GM12865 (cell line): ENCODE measurements at regions not wholly inside any gene's neighbourhood (a gene's known extent, or its start where the extent isn't known, plus 50 kb on each side); places are given as distances from the start of the nearest gene placed in this dataset.
"Not testable (repeated sequence)": the region's sequence is repeated elsewhere in the genome, so short reads cannot be mapped to it uniquely, and the experiment has no call there.

Experiments used
- DNase-seq: peaks from one replicate; pipeline ENCODE4 v3.0.0; 2010; ENCODE audit warnings: low read depth
- H3K4me3 ChIP-seq: 2 replicates; pipeline ENCODE4 v1.5.1; 2011; ENCODE audit warnings: mild to moderate bottlenecking, low read depth, low read length, control low read depth
- TF ChIP-seq, protein P1 (sequence below): IDR thresholded peaks from 2 replicates; pipeline ENCODE4 v1.5.1; 2011; ENCODE audit warnings: low read length, control low read depth, low read depth, inconsistent platforms; ENCODE audit not compliant: insufficient read depth; ENCODE audit errors: missing control alignments

GRCh38 chr11:122594986-122595645, 60.4 kb upstream of the UBASH3B start:
- no peak overlapping the region for H3K4me3 ChIP-seq
- DNase-seq, result no peak
- TF ChIP-seq, protein P1, sequence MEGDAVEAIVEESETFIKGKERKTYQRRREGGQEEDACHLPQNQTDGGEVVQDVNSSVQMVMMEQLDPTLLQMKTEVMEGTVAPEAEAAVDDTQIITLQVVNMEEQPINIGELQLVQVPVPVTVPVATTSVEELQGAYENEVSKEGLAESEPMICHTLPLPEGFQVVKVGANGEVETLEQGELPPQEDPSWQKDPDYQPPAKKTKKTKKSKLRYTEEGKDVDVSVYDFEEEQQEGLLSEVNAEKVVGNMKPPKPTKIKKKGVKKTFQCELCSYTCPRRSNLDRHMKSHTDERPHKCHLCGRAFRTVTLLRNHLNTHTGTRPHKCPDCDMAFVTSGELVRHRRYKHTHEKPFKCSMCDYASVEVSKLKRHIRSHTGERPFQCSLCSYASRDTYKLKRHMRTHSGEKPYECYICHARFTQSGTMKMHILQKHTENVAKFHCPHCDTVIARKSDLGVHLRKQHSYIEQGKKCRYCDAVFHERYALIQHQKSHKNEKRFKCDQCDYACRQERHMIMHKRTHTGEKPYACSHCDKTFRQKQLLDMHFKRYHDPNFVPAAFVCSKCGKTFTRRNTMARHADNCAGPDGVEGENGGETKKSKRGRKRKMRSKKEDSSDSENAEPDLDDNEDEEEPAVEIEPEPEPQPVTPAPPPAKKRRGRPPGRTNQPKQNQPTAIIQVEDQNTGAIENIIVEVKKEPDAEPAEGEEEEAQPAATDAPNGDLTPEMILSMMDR, result no peak

DNA sequence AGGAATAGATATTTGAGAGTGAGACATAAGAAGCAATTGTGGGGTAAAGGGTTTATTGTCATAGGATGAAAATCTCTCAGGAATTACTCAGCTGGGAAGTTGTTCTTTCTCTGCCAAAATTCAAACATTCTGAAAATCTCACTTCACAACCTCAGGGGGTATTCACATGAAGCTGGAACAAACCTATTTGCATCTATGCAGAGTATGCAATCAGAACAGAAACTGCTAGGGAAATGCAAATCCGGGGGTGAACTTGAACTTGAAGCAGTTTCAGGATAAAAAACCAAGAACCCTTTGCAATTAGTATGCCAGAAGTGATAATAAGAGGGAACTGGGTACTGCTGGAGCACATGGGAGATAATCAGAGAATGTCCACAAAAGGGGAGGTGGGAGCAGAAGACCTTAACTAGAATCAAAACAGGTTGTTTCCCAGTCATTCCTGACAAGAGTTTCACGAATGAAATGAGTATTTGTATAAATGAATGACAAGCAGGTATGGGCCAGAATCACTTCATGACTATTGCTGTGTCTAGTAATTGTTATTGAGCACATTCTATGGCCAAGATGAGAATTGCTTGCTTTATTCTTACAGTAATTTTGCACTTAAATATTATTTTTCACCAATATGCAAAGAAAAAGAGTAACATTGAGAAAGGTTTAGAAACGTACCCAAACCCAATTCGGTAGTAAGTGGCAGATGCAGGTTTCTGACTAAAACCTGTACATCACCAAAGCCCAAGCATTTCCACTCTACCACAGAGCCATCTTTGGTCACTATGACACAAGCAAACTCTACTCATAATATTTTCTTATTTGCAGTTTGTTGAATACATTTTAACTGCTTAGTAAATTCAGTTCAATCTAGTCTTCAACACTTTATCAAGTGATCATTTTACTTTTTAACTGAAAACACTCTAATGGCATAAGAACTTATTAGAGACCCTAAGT, 61.8 kb upstream of the UBASH3B start:
- DNase-seq, result peak; percentile 7
- TF ChIP-seq, protein P1, result no peak
- no peak overlapping the region for H3K4me3 ChIP-seq

DNA sequence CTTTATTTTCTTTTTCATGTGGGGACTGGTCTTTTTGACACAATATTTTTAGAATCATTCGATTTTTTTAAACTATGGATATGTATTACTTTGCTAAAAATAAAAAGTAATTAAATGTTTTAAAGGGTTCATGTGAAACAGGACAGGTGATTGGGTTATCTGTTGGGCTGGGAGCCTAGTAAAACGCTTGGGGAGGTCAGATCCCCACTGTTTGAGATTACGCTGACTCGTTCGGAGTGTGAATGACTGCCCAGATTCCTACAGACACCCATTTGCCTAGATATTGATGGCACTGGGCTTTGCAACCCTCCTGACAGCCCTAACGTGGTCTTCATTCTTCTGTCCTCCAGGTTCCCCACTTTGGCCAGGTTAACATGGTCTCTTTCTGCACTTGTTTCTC, 62.9 kb upstream of the UBASH3B start:
- DNase-seq, result no peak
- no peak overlapping the region for H3K4me3 ChIP-seq
- TF ChIP-seq, protein P1, result no peak

DNA sequence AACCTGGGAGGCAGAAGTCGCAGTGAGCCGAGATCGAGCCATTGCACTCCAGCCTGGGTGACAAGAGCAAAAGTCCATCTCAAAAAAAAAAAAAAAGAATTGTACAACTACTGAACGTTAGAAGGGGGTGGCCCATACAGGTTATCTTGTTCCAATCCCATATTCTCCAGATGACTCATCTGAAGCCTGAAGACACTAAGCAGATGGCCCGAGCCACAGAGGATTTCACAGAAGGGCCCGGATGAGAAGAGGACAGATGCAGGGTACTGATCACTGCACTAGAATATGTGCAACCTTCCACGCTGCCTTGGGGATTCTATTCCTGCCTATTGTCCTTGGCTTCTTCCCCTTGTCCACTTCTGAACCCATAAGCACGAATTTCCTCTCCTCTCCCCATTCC, 70.9 kb upstream of the UBASH3B start:
- no peak for DNase-seq
- H3K4me3 ChIP-seq, result no peak overlapping the region
- TF ChIP-seq, protein P1, result no peak

DNA sequence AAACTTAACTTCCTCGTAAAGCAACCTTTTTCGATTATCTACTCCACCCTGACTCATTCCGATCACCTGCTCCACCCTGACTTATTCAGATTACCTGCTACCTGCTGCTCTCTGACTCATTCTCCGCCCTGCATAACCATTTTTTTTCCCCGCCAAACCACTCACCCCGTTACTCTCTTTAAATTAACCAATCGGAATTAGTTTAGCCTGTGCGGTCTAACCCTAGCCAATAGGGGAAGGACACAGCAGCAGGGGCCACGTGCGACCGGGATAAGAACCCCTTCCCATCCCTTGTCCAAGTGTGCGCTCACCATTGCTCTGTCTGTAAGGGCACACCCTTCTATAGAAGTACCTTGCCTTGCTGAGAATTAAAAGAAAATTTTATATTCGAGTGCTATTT, 75.5 kb upstream of the UBASH3B start:
- not testable (repeated sequence) for H3K4me3 ChIP-seq, DNase-seq

DNA sequence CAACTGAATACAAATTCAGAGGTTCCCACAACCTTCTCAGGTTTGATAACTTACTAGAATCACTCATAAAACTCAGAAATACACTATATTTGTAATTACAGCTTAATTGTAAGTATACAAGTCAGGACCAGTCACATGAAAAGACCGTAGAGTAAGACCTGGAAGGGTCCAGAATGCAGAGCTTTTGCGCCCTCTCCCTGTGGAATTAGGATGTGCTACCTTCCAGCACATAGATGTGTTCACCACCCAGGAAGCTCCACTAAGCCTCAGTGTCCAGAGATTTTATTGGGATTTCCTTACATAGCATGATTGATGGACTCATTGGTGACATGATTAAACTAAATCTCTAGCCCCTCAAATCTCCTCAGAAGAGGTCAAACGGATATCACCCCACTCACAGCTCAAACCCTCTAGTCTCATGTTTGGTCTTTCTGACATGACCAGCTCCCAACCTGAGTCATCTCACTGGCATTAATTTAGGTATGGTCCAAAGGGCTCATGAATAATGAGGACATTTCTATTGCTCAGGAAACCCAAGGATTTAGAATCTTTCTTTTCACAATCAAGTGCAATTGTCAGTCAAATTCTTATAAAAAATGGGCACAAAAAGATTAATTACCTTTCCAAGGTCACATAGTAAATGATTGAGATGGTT, 77.2 kb upstream of the UBASH3B start:
- TF ChIP-seq, protein P1, result peak; percentile 4
- H3K4me3 ChIP-seq, result no peak overlapping the region

GRCh38 chr11:122572592-122572991, 82.9 kb upstream of the UBASH3B start:
- TF ChIP-seq, protein P1, result no peak
- DNase-seq, result no peak
- H3K4me3 ChIP-seq, result no peak overlapping the region

More for the DNA sequence above, 77.2 kb upstream of the UBASH3B start:
- peak; percentile 6 for DNase-seq
